HL-60 (cell line): ENCODE measurements at regions not wholly inside any gene's neighbourhood (a gene's known extent, or its start where the extent isn't known, plus 50 kb on each side); places are given as distances from the start of the nearest gene placed in this dataset.

Experiments
- CTCF ChIP-seq: IDR thresholded peaks from one replicate; pipeline ENCODE4 v1.5.1; 2011; ENCODE audit warnings: low read length, control low read depth, inconsistent platforms; ENCODE audit not compliant: insufficient read depth
- GABPA ChIP-seq: IDR thresholded peaks from 2 replicates; pipeline ENCODE4 v1.6.1; 2012; ENCODE audit warnings: low read depth
- POLR2AphosphoS5 ChIP-seq: IDR thresholded peaks from 2 replicates; pipeline ENCODE4 v1.6.1; 2012; ENCODE audit warnings: low read depth
- REST ChIP-seq: IDR thresholded peaks from 2 replicates; pipeline ENCODE4 v1.6.1; 2012; ENCODE audit warnings: low read depth; ENCODE audit not compliant: insufficient replicate concordance
- SPI1 ChIP-seq: IDR thresholded peaks from 2 replicates; pipeline ENCODE4 v1.6.1; 2012; ENCODE audit warnings: low read depth, mild to moderate bottlenecking, borderline replicate concordance

- TF ChIP-seq CTCF (no peak), REST (no peak), GABPA (no peak), POLR2AphosphoS5 (no peak), SPI1 (no peak)
These were observed 225.9 kb upstream of the PITX2 start for GRCh38 chr4:110848787-110849186.
